ENCODE measurements at regions not wholly inside any gene's neighbourhood (a gene's known extent, or its start where the extent isn't known, plus 50 kb on each side); places are given as distances from the start of the nearest gene placed in this dataset.

DNA sequence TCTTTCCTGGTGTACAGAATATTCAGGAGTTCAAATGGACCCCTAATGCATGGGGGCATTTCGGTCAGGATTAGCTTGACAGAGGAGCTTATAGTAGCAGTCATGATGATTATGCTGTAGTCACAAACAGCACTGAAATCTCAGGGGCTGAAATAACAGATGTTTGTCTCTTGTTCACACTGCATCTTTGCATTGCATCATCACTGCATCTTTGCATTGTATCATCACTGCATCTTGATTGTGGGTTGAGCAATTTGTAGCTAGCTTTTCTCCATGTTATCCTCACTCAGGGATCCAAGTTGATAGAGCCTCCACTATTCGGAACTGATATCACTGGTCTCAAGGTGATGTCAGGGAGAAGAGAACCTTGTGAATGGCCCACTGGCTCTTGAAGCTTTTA, 160.9 kb downstream of the GATB start:
- H2AFZ ChIP-seq (ENCODE audit: low read depth, low read length): no peak overlapping the region
- DNase-seq (no peak), ATAC-seq (ENCODE audit: insufficient read depth, low read depth) (no peak)
- no peak overlapping the region for H3K27ac ChIP-seq (ENCODE audit: low read length)
- no peak overlapping the region for H3K4me3 ChIP-seq (ENCODE audit: low read depth in 1 of 2, low read length in 2 of 2)
- no peak for TF ChIP-seq EZH2 (IDR thresholded peaks at IDR 0.05; ENCODE audit: borderline replicate concordance, low read depth, low read length, severe bottlenecking)
- TF ChIP-seq, protein P1, sequence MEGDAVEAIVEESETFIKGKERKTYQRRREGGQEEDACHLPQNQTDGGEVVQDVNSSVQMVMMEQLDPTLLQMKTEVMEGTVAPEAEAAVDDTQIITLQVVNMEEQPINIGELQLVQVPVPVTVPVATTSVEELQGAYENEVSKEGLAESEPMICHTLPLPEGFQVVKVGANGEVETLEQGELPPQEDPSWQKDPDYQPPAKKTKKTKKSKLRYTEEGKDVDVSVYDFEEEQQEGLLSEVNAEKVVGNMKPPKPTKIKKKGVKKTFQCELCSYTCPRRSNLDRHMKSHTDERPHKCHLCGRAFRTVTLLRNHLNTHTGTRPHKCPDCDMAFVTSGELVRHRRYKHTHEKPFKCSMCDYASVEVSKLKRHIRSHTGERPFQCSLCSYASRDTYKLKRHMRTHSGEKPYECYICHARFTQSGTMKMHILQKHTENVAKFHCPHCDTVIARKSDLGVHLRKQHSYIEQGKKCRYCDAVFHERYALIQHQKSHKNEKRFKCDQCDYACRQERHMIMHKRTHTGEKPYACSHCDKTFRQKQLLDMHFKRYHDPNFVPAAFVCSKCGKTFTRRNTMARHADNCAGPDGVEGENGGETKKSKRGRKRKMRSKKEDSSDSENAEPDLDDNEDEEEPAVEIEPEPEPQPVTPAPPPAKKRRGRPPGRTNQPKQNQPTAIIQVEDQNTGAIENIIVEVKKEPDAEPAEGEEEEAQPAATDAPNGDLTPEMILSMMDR (IDR thresholded peaks at IDR 0.05; ENCODE audit: borderline replicate concordance, extremely low read depth, low read length, poor library complexity, severe bottlenecking): no peak
- H3K79me2 ChIP-seq (ENCODE audit: insufficient read depth, low read length): no peaks in the 10 kb centered on the region
- no peaks in the 10 kb centered on the region for H4K20me1 ChIP-seq (ENCODE audit: insufficient read depth, low read length)
- no peaks in the 10 kb centered on the region for H3K36me3 ChIP-seq (ENCODE audit: insufficient read depth, low read length)
- H3K9ac ChIP-seq (ENCODE audit: low read depth, low read length): no peak overlapping the region
- no peaks in the 10 kb centered on the region for H3K27me3 ChIP-seq (ENCODE audit: insufficient read depth, low read length, poor library complexity)
- no peaks in the 10 kb centered on the region for H3K9me3 ChIP-seq (ENCODE audit: insufficient read depth, low read length, severe bottlenecking)
- no peak overlapping the region for H3K4me2 ChIP-seq (ENCODE audit: insufficient read depth, low read length)
- no peaks in the 10 kb centered on the region for H3K4me1 ChIP-seq (ENCODE audit: insufficient read depth, low read length)

DNA sequence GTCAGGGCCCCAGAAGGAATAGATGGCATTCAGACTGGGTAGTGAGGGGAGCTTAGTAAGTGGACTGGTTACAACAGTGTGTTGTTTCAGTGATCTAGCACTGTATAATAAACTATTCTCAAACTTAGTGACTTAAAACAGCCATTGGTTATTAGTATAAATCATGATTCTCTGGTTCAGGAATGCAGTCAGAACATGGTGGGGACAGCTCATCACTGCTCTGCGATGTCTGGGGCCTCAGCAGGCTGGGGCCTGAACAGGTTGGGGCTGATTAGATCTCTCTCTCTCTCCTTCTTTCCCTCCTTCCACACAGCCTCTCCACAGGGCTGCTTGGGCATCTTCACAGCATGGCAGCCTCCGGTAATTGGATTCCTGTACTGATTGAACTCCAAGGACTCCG, 160.4 kb downstream of the GATB start:
- no peak for TF ChIP-seq EZH2 (IDR thresholded peaks at IDR 0.05; ENCODE audit: borderline replicate concordance, low read depth, low read length, severe bottlenecking)
- TF ChIP-seq, protein P1 (IDR thresholded peaks at IDR 0.05; ENCODE audit: borderline replicate concordance, extremely low read depth, low read length, poor library complexity, severe bottlenecking): no peak
- no peaks in the 10 kb centered on the region for H3K27me3 ChIP-seq (ENCODE audit: insufficient read depth, low read length, poor library complexity)
- no peak for ATAC-seq (ENCODE audit: insufficient read depth, low read depth)

DNA sequence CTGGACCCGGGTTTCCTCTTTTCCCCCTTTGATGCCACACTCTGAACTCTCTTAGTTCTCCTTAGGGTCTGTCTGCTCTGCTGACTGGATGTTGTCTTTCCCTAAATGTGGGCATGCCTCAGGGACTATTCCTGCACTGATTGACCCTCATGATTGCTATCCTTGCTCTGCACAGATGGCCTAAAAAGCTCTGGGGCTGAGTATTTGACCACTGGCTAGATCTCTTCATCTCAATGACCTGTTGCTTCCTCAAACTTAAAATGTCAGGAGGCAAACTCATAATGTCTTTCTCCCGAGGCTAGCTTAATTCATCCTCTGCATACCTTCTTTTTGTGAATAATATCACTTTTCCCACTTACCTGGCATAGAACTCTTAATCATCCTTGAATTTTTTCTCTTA, 157.4 kb downstream of the GATB start:
- no peak overlapping the region for H3K4me2 ChIP-seq (ENCODE audit: insufficient read depth, low read length)
- no peak overlapping the region for H3K27ac ChIP-seq (ENCODE audit: low read length)

More for the DNA sequence above, 160.4 kb downstream of the GATB start:
- no peaks in the 10 kb centered on the region for H3K79me2 ChIP-seq (ENCODE audit: insufficient read depth, low read length)
- H4K20me1 ChIP-seq (ENCODE audit: insufficient read depth, low read length): no peaks in the 10 kb centered on the region
- H3K9me3 ChIP-seq (ENCODE audit: insufficient read depth, low read length, severe bottlenecking): no peaks in the 10 kb centered on the region
- H3K4me2 ChIP-seq (ENCODE audit: insufficient read depth, low read length): no peak overlapping the region
- H3K4me1 ChIP-seq (ENCODE audit: insufficient read depth, low read length): no peaks in the 10 kb centered on the region
- no peak overlapping the region for H3K9ac ChIP-seq (ENCODE audit: low read depth, low read length)
- no peak overlapping the region for H2AFZ ChIP-seq (ENCODE audit: low read depth, low read length)
- no peak for DNase-seq
- no peak overlapping the region for H3K4me3 ChIP-seq (ENCODE audit: low read depth in 1 of 2, low read length in 2 of 2)
- H3K36me3 ChIP-seq (ENCODE audit: insufficient read depth, low read length): no peaks in the 10 kb centered on the region
- H3K27ac ChIP-seq (ENCODE audit: low read length): no peak overlapping the region

More for the DNA sequence above, 157.4 kb downstream of the GATB start:
- no peak overlapping the region for H2AFZ ChIP-seq (ENCODE audit: low read depth, low read length)
- no peaks in the 10 kb centered on the region for H3K79me2 ChIP-seq (ENCODE audit: insufficient read depth, low read length)
- H3K27me3 ChIP-seq (ENCODE audit: insufficient read depth, low read length, poor library complexity): no peaks in the 10 kb centered on the region
- TF ChIP-seq, protein P1 (IDR thresholded peaks at IDR 0.05; ENCODE audit: borderline replicate concordance, extremely low read depth, low read length, poor library complexity, severe bottlenecking): no peak
- no peak for TF ChIP-seq EZH2 (IDR thresholded peaks at IDR 0.05; ENCODE audit: borderline replicate concordance, low read depth, low read length, severe bottlenecking)
- no peak overlapping the region for H3K9ac ChIP-seq (ENCODE audit: low read depth, low read length)
- no peaks in the 10 kb centered on the region for H3K36me3 ChIP-seq (ENCODE audit: insufficient read depth, low read length)
- DNase-seq (no peak), ATAC-seq (ENCODE audit: insufficient read depth, low read depth) (no peak)
- H3K4me3 ChIP-seq (ENCODE audit: low read depth in 1 of 2, low read length in 2 of 2): no peak overlapping the region
- H3K9me3 ChIP-seq (ENCODE audit: insufficient read depth, low read length, severe bottlenecking): no peaks in the 10 kb centered on the region
- no peaks in the 10 kb centered on the region for H4K20me1 ChIP-seq (ENCODE audit: insufficient read depth, low read length)
- no peaks in the 10 kb centered on the region for H3K4me1 ChIP-seq (ENCODE audit: insufficient read depth, low read length)
